ENCODE measurements at regions not wholly inside any gene's neighbourhood (a gene's known extent, or its start where the extent isn't known, plus 50 kb on each side); places are given as distances from the start of the nearest gene placed in this dataset.
"Not testable (repeated sequence)": the region's sequence is repeated elsewhere in the genome, so short reads cannot be mapped to it uniquely, and the experiment has no call there.

DNA sequence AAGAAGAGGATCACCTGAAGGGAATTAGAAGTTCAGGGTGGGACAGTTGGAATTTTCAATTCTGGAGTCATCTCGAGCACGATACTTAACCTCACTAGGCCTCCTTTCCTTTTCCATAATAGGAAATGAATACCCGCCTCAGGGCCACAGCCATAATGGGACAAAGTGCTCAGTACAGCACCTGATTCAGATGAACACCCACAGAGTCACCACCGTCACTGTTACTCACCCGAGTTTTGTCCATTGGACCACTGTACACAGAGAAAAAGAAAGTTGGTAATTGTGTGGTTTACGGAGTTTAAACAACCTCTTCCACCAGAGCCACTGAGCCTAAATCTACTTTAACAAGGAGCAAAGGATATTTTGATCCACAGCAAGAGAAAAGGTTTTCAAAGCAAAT lies 122.0 kb upstream of the NDUFV2 start:
- intact Hi-C loops (cut with DNase I), result loop anchor here (5.0 kb wide), 1 partner anchor 323 kb away; no protein-coding TSS in a partner anchor
- DNase-seq, result no peak
- ATAC-seq (ENCODE audit: poor library complexity), result no peak

DNA sequence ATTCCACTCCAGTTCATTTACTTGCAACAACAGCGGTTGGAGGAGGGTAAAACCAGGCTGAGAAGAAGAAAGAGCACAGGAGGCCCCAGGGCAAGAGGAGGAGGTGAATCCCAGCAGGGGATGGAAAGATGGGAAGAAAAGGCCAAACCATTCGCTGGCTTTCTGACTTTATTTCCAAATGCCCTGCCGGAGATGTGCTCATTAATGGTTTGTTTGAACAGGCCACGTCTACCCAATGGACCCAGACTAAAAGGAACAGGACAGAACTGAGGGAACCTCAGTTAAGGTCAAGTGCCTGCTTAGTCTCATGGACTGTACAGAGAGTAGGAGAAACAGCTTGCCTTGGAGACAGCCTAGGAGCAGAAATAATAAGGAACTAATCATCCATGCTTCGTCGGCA lies 121.6 kb upstream of the NDUFV2 start:
- no peak for ATAC-seq (ENCODE audit: poor library complexity)
- intact Hi-C loops (cut with DNase I), result loop anchor here (5.0 kb wide), 1 partner anchor 324 kb away; no protein-coding TSS in a partner anchor
- no peak for DNase-seq

DNA sequence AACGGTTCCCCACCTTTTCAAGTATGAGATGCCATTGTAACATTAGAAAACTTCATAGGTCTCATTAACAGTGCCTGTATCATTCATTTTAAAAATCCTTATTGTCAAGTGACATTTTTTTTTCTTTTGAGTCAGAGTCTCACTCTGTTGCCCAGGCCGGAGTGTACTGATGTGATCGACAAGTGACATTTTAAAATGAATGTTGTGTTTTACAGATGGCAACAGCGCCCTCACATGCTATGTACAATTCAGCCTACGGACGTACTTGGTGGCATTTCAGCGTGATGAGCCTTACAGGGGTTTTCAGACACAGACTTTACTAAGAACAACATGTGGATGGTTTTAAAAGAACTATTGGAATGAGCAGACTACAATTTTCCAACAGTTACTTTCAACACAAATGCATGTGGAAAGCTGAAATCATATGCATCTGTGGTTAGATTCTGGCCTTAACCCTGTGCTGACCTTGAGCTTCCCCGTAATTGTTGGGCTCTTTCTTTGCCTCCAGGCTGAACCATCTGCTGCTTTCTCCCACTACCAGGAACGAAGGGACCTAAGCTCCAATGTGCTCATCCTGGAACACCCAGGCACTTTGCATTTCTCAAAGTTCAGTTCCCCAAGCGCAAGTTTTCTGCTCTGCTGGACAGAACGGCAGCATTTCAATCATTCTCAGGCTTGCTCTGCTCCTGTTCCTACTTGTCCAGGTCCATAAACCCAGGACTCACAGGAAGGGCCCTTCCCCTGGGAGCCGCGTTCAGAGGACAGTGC lies 119.9 kb upstream of the NDUFV2 start:
- intact Hi-C loops (cut with DNase I), result loop anchor here (5.0 kb wide), 1 partner anchor 325 kb away; no protein-coding TSS in a partner anchor
- ATAC-seq (ENCODE audit: poor library complexity), result peak; percentile 75

DNA sequence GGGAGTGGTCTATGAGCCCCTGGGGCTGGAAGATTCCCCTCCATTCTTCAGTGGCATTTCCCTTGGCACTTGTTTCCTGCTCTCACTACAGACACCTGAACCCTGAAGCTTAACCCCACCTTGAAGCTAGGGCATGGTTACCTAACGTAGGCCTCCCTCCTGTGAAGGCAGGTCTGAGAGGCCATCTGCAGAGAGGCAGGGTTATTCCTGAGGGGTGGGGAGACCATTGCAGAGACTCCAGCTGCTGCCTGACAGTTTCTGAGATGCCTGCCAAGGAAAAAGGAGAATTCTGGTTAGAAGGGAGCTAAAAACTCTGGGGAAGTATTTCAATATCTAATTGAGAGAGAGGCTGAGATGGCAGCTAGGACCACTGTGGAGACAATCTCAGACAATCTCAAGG lies 119.3 kb upstream of the NDUFV2 start:
- intact Hi-C loops (cut with DNase I), result loop anchor here (5.0 kb wide), 1 partner anchor 326 kb away; no protein-coding TSS in a partner anchor
- ATAC-seq (ENCODE audit: poor library complexity) (no peak), DNase-seq (no peak)

More for the DNA sequence above, 119.9 kb upstream of the NDUFV2 start:
- no peak for DNase-seq

DNA sequence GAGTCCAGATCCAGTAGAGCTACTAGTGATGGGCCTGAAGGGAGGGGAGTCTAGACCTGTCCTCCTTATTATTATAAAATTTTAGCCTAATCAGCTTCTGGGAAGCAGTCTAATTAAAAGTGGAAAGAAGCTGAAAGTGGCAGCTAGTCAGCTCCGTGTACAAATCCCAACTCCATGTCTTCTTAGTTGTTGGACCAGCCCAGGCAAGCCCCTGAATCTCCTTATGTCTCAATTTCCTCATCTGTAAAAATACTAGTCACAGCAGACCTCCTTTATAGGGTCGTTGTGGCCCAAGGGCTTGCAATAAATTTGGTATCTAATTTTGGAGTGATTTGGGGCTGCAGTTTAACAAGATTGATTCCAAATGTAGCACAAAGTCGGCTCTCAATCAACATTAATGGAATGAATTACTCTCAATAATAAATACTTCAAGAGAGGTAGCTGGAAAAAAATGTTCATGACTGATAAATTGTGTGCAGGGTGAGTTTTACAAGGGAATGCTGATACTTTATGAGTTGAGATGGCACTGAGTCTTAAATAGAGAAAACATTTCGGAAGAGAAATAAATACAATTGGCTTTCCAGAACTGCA lies 118.3 kb upstream of the NDUFV2 start:
- ATAC-seq (ENCODE audit: poor library complexity), result no peak
- intact Hi-C loops (cut with DNase I), result loop anchor here (5.0 kb wide), 1 partner anchor 327 kb away; no protein-coding TSS in a partner anchor

DNA sequence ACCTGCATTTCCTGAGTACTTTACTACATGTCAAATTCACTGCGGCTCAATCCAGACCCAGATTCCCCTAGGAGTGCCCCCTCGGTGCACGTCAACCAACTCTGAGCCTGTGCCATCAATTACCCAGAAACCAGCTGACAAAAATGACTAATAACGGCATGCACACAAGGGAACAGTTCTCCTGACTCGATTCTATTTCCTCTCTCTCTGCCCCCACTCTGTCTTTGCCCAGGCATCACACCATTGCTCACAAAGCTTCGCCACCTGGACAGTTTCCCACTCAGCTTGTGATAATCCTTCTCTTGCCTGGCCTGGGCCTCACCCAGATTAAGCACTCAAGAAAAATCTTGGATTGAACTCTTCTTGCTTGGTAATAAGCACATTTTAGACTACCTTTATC lies 115.3 kb upstream of the NDUFV2 start:
- intact Hi-C loops (cut with DNase I), result no loop called here
- DNase-seq, result no peak
- no peak for ATAC-seq (ENCODE audit: poor library complexity)

More for the DNA sequence above, 118.3 kb upstream of the NDUFV2 start:
- DNase-seq, result no peak

DNA sequence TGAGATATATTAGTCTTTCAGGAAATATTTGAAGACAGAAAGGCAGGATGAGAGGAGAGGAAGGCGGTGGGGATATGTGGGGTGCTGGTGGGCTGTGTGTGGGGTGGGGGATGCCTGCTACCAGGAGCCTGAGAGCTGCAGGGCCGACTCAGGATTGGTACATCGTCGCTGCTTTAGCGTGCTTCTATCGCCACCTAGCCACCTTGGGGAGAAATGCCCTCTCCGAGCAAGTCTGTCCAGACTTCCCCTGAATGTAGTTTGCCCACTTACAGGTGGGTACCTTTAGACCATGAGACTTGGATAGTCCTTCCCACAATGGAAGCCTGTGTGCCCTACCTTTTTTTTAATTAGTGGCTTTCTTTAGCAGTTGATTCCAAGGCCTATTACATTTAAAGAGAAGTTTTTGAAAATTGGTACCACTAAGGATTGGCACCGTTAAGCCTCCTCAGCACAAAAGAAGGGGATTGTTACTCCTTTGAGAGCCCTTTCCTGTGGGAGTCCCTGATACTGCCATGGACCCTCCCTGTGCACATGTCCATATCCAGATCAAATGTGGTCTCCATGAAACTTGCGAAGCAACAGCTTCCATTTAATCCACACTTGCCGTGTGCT lies 114.1 kb upstream of the NDUFV2 start:
- peak; percentile 56 for DNase-seq
- intact Hi-C loops (cut with DNase I), result loop anchor here (2.0 kb wide), 1 partner anchor 292 kb away; no protein-coding TSS in a partner anchor
- ATAC-seq (ENCODE audit: poor library complexity), result peak; percentile 80

DNA sequence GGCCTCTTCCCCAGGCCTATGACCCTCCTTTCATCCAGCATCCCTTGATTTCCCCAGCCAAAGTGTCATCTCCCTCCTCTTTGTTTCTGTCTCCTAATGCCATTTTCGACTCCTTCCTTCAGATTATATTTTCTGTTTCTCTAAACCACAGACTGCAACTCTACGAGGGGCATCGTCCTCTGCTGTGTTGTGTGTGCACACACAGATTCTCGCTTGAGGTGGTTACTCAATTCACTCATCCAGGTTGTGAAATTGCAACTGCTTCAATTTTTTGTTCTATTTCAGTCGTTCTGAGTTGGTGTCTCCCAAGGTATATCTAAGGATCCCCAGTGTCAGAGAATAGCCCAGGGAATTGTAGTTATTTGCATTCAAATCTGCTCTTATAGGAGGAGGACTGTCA lies 113.5 kb upstream of the NDUFV2 start:
- intact Hi-C loops (cut with DNase I), result loop anchor here (2.0 kb wide), 1 partner anchor 292 kb away; no protein-coding TSS in a partner anchor
- DNase-seq, result no peak
- ATAC-seq (ENCODE audit: poor library complexity), result no peak

DNA sequence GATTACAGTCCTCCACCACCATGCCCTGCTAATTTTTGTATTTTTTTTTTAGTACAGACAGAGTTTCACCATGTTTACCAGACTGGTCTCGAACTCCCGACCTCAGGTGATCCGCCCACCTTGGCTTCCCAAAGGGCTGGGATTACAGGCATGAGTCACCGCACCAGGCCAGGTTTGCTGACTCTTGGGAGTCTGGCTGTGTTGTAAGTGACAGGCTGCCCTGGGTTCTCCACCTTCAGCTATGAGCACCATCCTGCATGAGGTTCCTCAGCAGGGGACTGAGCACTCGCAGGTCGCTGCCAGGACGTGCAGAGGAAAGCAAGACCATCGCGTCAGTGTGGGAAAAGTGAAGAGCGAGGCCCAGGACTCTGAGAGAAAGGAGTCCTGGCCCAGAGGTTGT lies 112.6 kb upstream of the NDUFV2 start:
- no peak for ATAC-seq (ENCODE audit: poor library complexity)
- intact Hi-C loops (cut with DNase I), result loop anchor here (2.0 kb wide), 1 partner anchor 293 kb away; no protein-coding TSS in a partner anchor
- DNase-seq, result no peak

DNA sequence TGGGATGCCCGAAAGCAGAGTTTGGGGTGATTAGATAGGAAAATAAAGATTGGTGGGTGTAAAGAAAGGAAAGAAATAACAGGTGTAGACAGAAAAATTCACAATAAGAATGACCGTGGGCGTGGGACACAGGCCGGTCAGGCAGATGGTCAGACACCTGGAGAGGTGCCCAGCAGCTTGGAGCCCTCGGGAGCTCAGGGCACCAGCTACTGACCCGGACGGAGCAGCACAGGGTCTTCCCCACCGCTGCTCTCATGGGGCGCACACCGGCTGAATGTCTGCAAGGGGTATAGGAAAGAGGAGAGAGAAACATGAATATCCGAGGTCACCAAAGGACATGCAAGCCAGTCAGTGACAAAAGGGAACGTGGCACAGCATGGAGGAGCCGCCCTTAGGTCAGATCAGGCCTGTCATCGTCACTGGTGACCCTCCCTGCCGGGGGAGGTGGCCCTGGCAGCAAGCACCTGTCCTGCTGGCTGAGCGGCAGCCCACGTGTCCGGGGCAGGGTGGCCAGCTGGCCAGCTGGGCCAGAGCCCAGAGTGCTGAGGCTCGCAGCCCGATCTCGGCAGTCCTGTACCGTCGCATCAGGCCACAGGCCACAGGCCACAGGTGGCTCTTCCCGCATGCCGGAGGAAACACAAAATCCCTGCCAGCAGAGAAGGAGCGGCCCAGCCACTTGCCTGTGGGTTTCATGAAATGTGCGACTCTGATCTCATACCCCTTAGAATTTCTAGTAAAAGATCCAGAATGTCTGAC lies 112.0 kb upstream of the NDUFV2 start:
- peak; percentile 91 for ATAC-seq (ENCODE audit: poor library complexity)
- intact Hi-C loops (cut with DNase I), result no loop called here

DNA sequence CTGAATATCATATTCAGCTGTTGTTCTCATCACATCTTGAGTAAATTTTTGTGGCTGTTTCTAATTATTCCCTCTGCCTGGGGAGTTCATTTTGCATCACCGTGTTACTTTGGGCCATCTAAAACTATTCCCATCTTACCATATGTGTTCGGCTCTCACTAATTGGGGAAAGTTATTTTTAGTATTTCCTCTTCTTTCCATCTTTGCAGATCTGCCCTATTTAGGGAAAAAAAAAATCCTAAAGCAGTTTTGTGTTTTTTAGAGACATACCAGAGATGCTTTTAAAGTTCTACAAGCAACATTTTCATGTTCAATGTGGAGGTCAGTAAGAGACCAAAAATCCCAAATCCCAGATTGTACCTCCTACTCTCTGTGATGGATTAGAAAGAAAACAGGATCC lies 111.3 kb upstream of the NDUFV2 start:
- ATAC-seq (ENCODE audit: poor library complexity) (no peak), DNase-seq (no peak)
- intact Hi-C loops (cut with DNase I), result no loop called here

More for the DNA sequence above, 112.0 kb upstream of the NDUFV2 start:
- DNase-seq, result peak; percentile 71

DNA sequence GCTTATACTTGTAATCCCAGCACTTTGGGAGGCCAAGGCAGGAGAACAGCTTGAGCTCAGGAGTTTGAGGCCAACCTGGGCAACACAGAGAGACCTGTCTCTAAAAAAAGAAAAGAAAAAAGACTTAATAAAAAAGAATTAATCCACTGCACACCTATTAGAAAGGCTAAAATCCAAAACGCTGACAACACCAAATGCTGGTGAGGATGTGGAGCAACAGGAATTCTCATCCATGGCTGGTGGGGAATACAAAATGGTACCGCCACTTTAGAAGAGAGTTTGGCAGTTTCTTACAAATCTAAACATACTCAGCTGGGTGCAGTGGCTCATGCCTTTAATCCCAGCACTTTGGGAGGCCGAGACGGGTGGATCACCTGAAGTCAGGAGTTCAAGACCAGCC lies 110.0 kb upstream of the NDUFV2 start:
- ATAC-seq (ENCODE audit: poor library complexity); DNase-seq; intact Hi-C loops (cut with DNase I): not testable (repeated sequence)

DNA sequence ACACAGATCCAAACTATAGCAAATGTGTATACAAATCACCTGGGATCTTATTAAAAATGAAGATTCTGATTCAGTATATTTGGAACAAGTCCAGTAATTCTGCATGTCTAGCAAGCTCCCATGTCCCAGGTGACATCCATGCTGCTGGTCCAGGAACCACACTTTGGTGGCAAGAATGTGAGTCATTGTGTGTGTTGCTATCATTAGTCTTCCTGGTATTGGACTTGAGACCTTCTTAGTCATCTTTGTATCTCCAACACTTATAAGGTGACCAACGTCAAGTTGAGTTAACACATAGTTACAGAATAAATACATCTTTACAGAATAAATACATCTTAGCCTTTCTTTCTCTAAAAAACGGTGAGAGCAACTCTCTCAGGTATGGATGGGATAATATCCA lies 107.9 kb upstream of the NDUFV2 start:
- ATAC-seq (ENCODE audit: poor library complexity) (no peak), DNase-seq (no peak)
- intact Hi-C loops (cut with DNase I), result no loop called here

DNA sequence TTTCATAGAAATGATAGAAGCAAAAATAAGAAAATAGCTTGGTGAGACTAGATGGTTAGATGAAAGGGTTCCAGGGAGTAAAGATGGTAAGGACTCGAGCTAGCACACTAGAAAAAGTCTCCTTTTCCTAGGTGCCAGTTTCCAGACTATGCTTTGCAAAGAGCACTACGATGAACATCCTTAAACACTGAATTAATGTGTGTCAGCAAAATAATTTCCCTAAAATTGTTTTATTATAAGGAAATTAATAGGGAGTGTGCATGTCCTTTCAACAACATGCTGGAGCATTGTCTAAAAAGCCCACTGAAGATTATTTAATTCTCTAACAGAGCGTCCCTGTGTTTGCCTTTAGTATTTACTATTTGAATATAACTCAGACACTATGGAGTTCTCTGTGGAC lies 107.4 kb upstream of the NDUFV2 start:
- intact Hi-C loops (cut with DNase I), result no loop called here
- ATAC-seq (ENCODE audit: poor library complexity), result no peak
- no peak for DNase-seq

DNA sequence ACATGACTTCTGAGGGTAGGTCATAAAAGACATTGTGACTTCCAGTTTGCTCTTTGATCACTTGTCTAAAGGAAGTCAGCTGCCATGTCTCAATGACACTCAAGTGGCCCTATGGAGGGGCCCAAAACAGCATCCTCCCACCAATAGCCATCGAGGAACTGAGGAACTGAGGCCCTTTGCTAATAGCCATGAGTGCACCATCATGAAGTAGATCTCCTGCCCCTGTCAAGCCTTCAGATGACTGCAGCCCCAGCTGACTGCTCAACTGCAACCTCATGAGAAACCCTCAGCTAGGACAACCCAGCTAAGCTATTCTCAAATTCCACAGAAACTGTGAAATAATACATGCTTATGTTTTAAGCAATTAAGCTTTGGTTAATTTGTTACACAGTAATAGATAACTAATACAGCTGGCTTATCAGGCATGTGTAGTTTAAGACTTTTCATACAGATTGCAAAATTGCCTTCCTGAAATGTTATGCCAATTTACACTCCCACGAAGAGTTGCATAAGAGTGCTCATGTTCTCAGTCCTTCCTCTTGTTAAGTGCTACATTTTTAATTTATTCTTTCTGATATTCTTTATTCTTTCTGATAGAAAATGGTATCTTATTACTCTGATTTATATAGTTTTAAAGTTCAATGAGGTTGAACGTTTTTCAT lies 105.6 kb upstream of the NDUFV2 start:
- intact Hi-C loops (cut with DNase I), result no loop called here
- ATAC-seq (ENCODE audit: poor library complexity) (no peak), DNase-seq (no peak)

DNA sequence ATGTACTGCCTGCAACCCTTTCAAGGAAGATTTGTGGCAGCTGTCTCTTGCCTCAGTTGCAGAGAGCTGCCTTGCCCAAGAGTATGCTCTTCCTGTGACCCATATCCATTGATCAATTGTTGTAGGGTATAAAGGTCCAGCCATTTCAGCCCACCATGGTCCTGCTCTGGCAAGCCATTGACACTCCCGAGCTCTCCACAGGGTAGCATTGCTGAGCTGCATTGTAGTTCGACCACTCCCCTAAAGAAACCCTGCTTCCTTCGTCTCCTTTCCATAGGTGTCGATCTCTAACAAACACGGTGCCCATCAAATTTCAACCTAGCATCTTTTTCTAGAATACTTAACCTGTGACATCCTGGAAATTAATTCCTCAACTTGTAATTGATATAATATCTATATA lies 104.9 kb upstream of the NDUFV2 start:
- intact Hi-C loops (cut with DNase I), result no loop called here
- ATAC-seq (ENCODE audit: poor library complexity) (no peak), DNase-seq (no peak)

DNA sequence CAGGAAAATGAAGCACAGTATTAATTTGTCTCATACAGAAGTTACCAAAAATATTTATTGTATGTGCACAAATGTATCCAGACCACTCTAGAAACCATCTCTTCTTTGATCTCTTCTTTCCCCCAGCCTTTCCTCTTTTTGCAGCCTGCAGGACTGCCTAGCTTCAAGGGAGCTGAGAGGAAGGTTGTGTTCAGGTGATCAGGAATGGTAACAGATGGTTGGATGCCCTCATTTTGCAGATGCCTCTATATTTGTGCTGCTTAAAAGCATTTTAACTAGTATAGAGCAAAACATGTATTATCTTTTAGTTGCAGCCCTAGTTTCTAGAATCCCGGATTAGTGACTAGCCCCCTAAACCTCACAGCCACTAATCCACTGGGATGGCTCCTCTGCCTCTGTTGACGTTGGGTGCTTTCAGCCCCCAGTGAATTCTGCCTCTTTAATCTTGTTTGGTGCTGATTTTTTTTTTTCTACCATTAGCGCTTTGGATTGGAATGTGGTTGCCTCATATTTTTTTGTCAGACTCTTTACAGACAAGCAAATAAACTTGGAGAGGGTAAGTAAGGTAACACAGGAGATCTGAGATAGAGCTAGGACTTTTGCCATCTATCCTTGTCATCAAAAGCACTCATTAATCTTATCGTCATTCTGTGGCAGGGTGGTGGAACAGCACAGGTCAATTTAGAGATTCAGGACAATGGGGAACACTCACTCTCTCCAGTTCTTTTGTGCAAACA lies 103.8 kb upstream of the NDUFV2 start:
- intact Hi-C loops (cut with DNase I), result no loop called here
- DNase-seq (no peak), ATAC-seq (ENCODE audit: poor library complexity) (no peak)

DNA sequence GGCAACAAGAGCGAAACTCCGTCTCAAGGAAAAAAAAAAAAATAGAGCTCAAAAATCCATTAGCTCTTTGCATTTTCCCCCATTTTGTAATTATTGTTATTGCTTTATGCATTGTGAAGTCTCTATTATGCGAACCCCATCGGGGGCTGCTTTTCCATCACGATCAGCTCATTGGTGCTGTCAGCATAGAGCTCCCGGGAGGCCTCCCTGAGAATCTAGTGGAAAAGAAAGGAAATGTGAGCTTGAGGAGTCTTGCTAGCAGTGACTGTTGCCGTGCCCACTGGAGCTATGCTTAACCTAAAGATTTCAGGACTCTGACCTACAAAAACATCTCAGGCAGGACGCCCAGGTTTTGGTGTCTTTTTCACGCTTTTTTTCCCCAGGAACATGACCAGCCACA lies 102.6 kb upstream of the NDUFV2 start:
- no peak for DNase-seq
- ATAC-seq (ENCODE audit: poor library complexity), result no peak
- intact Hi-C loops (cut with DNase I), result no loop called here
